HG02623 (cell line): ENCODE measurements at regions not wholly inside any gene's neighbourhood (a gene's known extent, or its start where the extent isn't known, plus 50 kb on each side); places are given as distances from the start of the nearest gene placed in this dataset.

ENCODE experiments used
- ATAC-seq: cut with Tn5 transposase; IDR thresholded peaks from one replicate; pipeline ENCODE4 v1.9.1; 2021; ENCODE audit warnings: moderate library complexity; ENCODE audit not compliant: unreplicated experiment

DNA sequence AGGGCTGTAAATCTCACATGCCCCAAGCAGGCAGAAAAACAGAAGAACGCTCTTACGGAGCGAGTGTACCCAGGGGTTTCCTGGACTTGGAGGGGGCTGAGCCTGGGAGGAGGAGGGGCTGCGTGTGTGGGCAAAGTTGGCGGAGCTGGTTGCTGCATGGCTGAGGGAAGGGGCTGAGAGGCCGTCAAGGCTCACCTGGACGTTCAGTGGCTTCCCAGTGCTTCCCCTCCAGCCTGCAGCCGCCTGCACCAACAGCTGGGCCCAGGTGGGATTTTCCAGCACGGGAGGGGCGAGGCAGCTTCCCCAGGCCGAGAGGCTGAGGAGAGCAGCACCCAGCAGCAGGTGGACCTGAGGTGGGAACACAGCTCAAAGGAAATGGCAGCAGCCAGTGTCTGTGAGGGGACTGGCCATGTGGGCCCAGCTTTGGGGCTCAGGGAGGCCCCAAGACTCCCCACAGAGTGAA lies 70.6 kb upstream of the CTDP1 start:
- ATAC-seq: no peak

DNA sequence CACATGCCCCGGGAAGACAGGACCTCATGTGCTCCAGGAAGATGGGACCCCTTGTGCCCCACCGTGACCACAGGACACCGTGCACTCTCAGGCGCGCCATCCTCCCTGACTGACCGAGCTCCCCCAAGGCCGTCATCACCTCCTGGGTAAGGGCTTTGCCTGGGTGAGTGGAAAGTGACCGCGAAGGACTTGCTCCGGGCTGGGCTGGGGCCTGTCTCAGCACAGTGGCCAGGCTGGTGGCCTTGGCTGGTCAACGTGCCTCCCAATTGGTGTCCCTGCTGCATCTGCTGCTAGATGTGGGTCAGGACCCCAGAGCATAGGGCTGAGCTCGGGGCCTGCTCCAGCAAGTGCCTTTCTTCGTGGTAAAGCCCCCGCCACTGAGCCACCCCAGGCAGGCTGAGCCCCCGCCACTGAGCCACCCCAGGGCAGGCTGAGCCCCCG lies 69.7 kb upstream of the CTDP1 start:
- no peak for ATAC-seq

GRCh38 chr18:79610461-79611039 lies 69.1 kb upstream of the CTDP1 start:
- ATAC-seq: no peak

- no peak for ATAC-seq
Observed at GRCh38 chr18:79611040-79611681, 68.4 kb upstream of the CTDP1 start.

DNA sequence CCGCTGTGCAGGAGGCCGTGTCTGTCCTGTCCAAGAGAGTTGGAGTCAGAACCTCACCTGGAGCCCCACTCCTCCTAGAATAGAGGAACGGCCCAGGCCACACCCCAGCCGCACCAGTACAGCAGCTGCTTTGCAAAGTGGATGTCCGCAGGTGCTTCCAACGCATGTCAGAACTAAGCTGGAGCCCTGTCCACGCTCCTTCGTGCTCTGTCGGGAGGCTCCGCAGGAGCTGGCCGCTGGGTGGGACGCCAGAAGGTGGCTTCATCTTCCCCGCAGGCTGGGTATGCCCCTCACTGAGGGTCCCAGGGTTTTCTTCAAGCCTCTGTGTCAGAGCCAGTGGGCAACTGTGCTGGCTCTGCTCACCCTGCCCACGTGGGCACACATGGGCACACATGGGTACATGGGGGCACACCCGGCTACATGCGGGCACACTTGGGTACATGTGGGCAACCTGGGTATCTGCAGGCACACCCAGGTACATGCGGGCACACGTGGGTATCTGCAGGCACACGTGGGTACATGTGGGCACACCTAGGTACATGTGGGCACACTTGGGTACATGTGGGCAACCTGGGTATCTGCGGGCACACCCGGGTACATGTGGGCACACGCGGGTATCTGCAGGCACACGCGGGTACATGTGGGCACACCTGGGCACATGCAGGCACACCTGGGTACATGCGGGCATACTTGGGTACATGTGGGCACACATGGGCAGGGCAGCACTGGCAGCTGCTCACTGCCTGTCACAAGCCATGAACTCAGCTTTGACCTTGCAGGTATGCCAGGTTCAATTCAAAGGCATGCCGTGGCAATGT lies 67.1 kb upstream of the CTDP1 start:
- ATAC-seq: no peak

DNA sequence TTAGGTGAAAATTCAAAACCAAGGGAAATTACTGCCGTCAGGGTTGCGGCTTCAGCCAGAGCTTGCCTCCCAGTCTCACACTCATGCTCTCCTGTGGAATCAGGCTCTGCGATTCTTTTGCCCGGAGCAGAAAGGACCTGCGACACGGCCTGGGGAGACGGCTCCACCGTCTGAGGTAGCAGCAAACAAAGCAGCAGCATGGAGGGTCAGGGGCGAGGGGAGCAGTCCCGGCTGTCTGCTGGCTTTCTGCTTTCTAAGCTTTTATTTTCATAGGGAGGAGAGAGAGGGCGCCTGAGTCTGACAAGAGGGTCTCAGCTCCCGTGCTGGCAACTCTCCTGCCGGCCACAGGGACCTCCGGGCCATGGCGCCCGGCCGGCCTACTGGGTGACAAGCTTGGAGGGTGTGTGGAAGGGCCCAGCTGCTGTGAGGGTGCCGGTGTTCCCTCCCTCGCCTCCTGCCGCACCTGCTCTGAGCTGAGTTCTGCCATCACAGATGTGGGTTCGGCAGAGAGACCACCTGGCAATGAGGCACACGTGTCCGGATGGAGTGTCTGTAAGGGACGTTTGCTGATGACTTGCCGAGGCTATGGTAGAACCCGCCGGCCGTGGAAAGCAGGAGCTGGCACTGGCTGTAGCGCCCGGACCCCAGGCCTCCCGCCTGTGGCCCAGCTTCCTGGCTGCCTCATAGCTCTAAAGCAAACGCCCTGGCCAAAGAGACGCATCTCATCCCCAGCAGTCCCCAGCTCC lies 66.2 kb upstream of the CTDP1 start:
- ATAC-seq: no peak

DNA sequence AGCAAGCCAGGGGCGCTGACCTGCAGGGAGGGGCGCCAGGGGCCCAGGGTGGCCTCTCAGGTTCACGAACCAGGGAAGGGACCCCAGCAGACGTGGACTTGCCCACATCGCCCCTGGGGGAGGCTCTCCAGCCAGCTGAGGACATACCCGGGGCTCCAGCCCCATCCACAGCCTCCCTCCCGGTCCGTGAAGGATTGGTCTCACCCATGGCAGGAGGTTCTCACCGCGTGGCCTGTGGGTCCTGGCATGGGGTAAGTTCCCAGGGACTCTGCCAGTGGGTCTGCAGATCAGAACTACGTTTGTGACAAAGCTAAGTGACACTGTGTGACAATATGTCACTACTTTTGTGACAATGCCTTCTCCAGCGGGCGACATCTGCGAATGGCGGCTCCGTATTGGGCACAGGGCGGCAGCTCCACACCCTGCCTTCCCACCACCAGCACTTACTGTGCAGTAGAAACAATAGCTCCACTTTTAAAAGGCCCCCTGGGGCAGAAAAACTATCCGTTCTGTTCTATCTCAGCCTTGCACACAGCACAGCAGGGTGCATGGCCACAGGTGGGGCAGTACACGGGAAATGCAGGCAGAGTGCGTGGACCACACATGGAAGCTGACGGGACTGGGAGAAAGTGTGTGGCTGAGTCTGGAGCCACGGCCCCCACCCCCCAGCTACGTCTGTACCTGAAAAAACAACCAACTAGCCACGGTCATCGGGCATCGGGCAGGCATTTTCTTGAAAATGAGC lies 65.2 kb upstream of the CTDP1 start:
- ATAC-seq: no peak

DNA sequence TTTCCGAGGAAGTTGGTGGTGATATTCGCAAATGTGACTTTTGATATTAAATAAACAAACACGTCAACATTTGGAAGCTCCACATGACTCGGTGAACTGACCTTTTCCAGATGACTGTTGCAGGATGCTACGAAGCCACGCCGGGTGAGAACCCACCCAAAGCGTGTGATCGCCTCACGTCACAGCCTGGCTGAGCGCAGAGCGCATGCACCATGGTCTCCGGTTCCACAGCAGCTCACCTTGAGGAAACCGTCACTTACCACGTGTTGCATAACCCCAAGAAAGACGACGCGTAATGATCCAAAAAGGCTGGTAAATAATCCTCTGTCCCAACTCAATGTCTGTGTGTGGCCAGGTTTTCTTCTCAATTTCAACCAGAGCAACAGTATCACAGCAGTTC lies 64.5 kb upstream of the CTDP1 start:
- no peak for ATAC-seq

DNA sequence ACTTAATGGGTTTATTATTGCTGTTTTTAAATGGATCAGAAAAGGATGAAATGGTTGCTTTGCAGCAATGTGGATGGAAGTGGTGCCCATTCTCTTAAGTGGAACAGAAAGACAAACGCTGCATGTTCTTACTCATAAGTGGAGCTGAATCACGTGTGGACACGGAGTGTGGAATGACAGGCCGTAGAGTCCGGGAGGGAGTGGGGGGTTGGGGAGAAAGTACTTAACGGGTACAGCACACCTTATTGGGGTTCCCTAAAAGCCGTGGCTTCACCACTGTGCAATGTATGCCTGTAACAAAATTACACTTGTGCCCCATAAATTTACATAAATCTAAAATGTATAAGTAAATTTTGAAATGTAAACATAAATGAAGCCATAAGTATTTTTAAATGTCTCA lies 64.0 kb upstream of the CTDP1 start:
- ATAC-seq: no peak

DNA sequence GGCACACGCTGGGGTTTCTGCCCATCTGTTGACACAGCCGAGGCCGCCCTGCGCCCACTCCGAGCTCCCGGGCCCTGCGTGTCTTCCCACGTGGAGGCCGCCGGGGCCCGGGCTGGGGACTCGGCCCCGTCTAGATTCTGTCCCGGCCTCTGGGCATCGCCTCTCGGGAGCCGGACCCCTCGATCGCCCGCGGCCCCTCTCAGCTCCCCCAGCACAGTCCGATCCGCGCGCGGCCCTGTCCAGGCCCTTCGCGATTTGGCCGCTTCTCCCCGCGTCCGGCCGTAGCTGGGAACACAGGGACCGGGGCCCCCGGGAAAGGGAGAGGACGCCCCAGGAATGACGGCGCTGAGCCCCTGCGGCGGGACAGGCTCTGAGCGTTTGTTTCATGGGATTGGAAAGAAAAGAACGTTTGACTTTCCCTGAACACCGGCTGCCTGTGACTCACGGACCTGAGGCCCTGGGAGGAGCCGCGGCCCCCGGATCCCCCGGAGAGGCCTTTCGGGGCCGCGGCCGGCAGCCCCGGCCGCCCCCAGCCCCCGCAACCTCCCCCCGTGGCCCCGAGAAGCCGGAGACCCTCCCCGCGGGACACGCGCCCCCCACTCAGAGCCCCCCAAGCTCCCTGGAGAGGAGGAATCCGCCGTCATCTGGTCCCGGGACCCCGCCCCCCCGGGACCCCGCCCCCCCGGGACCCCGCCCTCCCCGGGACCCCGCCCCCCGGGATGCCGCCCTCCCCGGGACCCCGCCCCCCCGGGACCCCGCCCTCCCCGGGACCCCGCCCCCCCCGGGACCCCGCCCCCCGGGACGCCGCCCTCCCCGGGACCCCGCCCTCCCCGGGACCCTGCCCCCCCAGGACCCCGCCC lies 62.7 kb upstream of the CTDP1 start:
- no peak for ATAC-seq

GRCh38 chr18:79617511-79618500 lies 61.8 kb upstream of the CTDP1 start:
- no peak for ATAC-seq

DNA sequence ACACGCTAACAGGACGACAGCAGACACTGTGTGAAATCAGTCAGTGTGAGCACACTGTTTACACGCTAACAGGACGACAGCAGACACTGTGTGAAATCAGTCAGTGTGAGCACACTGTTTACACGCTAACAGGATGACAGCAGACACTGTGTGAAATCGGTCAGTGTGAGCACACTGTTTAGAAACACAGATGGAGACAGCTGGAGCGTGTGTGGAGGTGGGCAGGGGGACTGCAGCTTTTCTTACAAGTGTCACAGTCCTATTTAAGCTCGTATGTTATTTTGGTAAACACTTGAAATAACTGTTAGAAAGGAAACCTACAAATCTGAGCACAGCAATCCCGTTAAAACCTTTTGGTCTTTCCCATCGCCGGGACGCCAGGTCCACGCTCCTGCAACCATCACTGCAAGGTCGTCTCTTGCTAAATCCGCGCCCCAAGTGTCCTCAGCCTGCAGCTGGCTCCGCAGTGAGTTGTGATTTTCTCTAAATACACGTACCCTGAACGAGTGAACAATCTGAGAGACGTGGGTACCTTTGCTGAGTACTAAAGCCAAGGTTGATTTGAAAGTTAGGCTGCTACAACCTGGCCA lies 58.9 kb upstream of the CTDP1 start:
- ATAC-seq: no peak

GRCh38 chr18:79621501-79621900 lies 58.1 kb upstream of the CTDP1 start:
- ATAC-seq: no peak

DNA sequence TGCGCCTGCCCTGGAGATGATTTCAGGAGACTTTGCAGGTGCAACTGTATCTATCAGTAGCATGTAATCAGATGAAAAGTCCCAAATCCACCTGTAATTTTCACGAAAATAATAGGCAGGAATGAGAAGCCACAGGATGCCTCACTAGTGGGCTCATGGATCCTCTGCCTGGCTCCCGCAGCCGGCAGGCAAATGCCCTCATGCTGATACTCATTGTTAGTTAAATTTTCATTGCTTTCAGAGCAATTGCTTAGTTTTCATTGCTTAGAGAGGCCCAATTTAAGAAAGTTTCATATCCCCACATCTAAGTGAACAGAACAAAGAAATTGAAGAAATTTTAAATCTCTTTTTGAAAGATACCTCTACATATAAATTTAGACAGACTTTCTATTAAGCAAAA lies 57.6 kb upstream of the CTDP1 start:
- ATAC-seq: no peak

DNA sequence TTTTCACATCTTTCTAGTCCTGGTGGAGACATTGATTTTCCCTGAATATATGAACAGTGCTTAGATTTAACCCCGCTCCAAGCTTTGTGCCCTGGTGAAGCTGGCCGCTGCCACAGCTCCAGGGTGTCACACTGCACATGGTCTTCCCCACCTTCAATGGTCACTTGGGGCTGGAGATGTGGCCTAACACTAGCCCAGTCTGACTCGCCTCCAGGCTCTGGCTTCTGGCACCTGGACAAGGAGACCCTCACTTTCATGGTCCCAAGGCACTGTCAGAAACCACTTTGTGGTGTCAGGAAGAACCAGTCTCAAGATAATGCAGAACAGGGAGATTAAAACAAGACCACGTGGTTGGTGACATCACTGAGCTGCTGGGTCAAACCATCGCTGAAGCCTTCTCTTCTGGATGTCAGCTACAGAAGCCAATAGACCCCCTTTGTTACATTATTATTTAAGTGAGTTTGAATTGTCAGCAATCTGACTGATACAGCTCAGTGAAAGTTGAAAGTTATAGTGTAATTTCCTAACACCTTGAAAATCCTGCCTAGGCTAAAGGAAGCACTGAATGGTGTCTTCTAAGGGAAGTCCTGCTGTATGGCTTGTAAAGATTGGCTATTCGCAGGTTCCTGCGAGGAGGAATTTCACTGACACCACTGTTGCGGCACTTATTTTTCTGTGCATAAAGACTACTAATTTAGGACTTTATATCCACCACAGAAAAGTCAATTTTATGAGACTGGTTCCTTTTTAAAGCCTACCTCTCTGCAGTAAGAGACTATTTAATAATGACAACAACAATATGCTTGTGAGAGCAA lies 55.0 kb upstream of the CTDP1 start:
- no peak for ATAC-seq

DNA sequence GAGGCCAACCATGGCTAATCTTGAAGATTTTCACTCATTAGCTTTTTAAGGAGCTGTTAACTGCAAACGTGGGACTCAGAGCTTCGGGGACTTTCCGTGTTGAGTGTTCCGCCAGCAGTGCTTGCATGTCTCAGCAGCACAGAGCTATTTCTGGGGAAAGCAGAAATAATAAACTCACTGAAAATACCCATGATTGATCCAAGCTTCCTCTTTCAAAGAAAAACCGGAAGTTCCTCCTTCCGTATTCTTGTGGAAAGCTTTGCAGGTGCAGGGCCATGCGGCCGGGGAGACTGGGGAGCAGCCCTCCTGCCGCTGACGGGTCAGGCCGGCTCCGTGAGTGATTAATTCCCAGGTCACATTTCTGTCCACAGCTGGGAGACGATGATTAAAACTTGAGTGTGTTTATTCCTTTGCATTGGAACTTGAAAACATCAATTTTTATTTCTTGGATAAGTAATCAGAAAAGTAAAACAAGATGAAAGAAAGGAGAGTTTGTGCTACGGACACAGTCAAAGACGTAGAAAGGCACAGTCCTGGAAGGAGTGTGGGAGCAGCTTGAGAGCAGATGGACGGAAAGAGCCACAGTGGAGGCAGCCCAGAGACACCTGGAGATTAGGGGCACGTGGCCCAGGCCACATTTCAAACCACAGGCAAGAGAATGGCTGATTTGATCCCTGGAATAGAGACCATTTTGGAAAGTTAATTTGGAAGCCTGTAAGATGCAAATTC lies 54.2 kb upstream of the CTDP1 start:
- peak; percentile 79 for ATAC-seq
